K562 (cell line): ENCODE measurements at regions not wholly inside any gene's neighbourhood (a gene's known extent, or its start where the extent isn't known, plus 50 kb on each side); places are given as distances from the start of the nearest gene placed in this dataset.

Experiments used
- E2F3 ChIP-seq: fragments of 250-450 bp; sonication (Bioruptor Pico); IDR thresholded peaks from 2 replicates; pipeline ENCODE4 v1.4.0; 2020; ENCODE audit warnings: mild to moderate bottlenecking
- MTA1 ChIP-seq: fragments of 450-650 bp; IDR thresholded peaks from 2 replicates; pipeline ENCODE4 v1.6.1; 2017; ENCODE audit warnings: borderline replicate concordance
- MTA3 ChIP-seq: fragments of 450-650 bp; formaldehyde crosslinking; IDR thresholded peaks from 2 replicates; pipeline ENCODE4 v1.6.1; 2017; ENCODE audit warnings: mild to moderate bottlenecking, borderline replicate concordance
- PHTF2 ChIP-seq: fragments of 250-450 bp; sonication (Bioruptor Pico); IDR thresholded peaks from 2 replicates; pipeline ENCODE4 v1.5.0; 2021; ENCODE audit warnings: mild to moderate bottlenecking
- TAL1 ChIP-seq: fragments of 450-650 bp; IDR thresholded peaks from 2 replicates; pipeline ENCODE4 v1.6.1; 2016; ENCODE audit warnings: mild to moderate bottlenecking
- ZNF764 ChIP-seq: fragments of 250-450 bp; sonication (Bioruptor Pico); IDR thresholded peaks from 2 replicates; pipeline ENCODE4 v1.4.0; 2020; ENCODE audit warnings: low read depth, mild to moderate bottlenecking, moderate library complexity
- TF ChIP-seq, protein P1 (sequence below), 2 experiments: fragments of 450-650 bp; formaldehyde crosslinking in 1 of 2; IDR thresholded peaks; 2 replicates each; pipeline versions ENCODE4 v1.4.0 to v1.6.1; 2014 to 2020; ENCODE audit warnings: mild to moderate bottlenecking in 2 of 2, borderline replicate concordance in 1 of 2, low read depth in 1 of 2
- TF ChIP-seq, protein P2 (sequence below): fragments of 250-450 bp; sonication (Bioruptor Pico); IDR thresholded peaks from 2 replicates; pipeline ENCODE4 v1.8.0; 2021; ENCODE audit warnings: moderate library complexity, mild to moderate bottlenecking, inconsistent platforms
- TF ChIP-seq, protein P3 (sequence below): fragments of 250-450 bp; sonication (Bioruptor Pico); IDR thresholded peaks from 2 replicates; pipeline ENCODE4 v1.5.0; 2020; ENCODE audit warnings: mild to moderate bottlenecking
- TF ChIP-seq, protein P4 (sequence below): fragments of 450-650 bp; IDR thresholded peaks from 2 replicates; pipeline ENCODE4 v1.6.1; 2018; ENCODE audit not compliant: partially characterized antibody
- TF ChIP-seq, protein P5 (sequence below): sonication (generic); formaldehyde crosslinking; IDR thresholded peaks from 2 replicates; pipeline ENCODE4 v1.8.0; 2022; ENCODE audit warnings: mild to moderate bottlenecking, missing genetic modification reagents
- TF ChIP-seq, protein P6 (sequence below): fragments of 450-650 bp; IDR thresholded peaks from 2 replicates; pipeline ENCODE4 v1.6.1; 2016; ENCODE audit warnings: borderline replicate concordance
- TF ChIP-seq, protein P7 (sequence below): sonication (generic); formaldehyde crosslinking; IDR thresholded peaks from 2 replicates; pipeline ENCODE4 v1.9.0; 2022; ENCODE audit warnings: mild to moderate bottlenecking, missing genetic modification reagents

DNA sequence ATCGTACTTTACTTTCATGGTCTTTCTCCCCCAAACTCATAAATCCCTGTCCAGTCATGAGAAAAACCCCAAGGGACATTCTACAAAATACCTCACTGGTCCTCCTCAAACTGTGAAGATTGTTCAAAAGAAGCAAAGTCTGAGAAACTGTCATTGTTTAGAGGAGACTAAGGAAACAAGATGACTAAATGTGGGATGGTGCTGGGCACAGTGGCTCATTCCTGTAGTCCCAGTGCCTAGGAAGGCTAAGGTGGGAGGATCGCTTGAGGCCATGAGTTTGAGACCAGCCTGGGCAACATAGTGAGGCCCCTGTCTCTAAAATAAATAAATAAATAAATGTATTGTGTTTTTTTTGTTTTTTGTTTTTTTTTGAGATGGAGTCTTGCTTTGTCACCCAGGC is 74.2 kb upstream of the SCAF11 start:
- TF ChIP-seq TAL1 (no peak), MTA3 (no peak), MTA1 (no peak), ZNF764 (no peak), E2F3 (CRISPR knock-in tag) (no peak), PHTF2 (no peak)
- TF ChIP-seq, protein P1, sequence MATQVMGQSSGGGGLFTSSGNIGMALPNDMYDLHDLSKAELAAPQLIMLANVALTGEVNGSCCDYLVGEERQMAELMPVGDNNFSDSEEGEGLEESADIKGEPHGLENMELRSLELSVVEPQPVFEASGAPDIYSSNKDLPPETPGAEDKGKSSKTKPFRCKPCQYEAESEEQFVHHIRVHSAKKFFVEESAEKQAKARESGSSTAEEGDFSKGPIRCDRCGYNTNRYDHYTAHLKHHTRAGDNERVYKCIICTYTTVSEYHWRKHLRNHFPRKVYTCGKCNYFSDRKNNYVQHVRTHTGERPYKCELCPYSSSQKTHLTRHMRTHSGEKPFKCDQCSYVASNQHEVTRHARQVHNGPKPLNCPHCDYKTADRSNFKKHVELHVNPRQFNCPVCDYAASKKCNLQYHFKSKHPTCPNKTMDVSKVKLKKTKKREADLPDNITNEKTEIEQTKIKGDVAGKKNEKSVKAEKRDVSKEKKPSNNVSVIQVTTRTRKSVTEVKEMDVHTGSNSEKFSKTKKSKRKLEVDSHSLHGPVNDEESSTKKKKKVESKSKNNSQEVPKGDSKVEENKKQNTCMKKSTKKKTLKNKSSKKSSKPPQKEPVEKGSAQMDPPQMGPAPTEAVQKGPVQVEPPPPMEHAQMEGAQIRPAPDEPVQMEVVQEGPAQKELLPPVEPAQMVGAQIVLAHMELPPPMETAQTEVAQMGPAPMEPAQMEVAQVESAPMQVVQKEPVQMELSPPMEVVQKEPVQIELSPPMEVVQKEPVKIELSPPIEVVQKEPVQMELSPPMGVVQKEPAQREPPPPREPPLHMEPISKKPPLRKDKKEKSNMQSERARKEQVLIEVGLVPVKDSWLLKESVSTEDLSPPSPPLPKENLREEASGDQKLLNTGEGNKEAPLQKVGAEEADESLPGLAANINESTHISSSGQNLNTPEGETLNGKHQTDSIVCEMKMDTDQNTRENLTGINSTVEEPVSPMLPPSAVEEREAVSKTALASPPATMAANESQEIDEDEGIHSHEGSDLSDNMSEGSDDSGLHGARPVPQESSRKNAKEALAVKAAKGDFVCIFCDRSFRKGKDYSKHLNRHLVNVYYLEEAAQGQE (IDR thresholded peaks at IDR 0.05; ENCODE audit: borderline replicate concordance) = no peak
- TF ChIP-seq, protein P1 (CRISPR knock-in tag; IDR thresholded peaks at IDR 0.05; ENCODE audit: low read depth) = no peak
- TF ChIP-seq, protein P2, sequence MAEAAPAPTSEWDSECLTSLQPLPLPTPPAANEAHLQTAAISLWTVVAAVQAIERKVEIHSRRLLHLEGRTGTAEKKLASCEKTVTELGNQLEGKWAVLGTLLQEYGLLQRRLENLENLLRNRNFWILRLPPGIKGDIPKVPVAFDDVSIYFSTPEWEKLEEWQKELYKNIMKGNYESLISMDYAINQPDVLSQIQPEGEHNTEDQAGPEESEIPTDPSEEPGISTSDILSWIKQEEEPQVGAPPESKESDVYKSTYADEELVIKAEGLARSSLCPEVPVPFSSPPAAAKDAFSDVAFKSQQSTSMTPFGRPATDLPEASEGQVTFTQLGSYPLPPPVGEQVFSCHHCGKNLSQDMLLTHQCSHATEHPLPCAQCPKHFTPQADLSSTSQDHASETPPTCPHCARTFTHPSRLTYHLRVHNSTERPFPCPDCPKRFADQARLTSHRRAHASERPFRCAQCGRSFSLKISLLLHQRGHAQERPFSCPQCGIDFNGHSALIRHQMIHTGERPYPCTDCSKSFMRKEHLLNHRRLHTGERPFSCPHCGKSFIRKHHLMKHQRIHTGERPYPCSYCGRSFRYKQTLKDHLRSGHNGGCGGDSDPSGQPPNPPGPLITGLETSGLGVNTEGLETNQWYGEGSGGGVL = no peak
- TF ChIP-seq, protein P3, sequence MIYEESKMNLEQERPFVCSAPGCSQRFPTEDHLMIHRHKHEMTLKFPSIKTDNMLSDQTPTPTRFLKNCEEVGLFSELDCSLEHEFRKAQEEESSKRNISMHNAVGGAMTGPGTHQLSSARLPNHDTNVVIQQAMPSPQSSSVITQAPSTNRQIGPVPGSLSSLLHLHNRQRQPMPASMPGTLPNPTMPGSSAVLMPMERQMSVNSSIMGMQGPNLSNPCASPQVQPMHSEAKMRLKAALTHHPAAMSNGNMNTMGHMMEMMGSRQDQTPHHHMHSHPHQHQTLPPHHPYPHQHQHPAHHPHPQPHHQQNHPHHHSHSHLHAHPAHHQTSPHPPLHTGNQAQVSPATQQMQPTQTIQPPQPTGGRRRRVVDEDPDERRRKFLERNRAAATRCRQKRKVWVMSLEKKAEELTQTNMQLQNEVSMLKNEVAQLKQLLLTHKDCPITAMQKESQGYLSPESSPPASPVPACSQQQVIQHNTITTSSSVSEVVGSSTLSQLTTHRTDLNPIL (CRISPR knock-in tag) = no peak
- TF ChIP-seq, protein P4, sequence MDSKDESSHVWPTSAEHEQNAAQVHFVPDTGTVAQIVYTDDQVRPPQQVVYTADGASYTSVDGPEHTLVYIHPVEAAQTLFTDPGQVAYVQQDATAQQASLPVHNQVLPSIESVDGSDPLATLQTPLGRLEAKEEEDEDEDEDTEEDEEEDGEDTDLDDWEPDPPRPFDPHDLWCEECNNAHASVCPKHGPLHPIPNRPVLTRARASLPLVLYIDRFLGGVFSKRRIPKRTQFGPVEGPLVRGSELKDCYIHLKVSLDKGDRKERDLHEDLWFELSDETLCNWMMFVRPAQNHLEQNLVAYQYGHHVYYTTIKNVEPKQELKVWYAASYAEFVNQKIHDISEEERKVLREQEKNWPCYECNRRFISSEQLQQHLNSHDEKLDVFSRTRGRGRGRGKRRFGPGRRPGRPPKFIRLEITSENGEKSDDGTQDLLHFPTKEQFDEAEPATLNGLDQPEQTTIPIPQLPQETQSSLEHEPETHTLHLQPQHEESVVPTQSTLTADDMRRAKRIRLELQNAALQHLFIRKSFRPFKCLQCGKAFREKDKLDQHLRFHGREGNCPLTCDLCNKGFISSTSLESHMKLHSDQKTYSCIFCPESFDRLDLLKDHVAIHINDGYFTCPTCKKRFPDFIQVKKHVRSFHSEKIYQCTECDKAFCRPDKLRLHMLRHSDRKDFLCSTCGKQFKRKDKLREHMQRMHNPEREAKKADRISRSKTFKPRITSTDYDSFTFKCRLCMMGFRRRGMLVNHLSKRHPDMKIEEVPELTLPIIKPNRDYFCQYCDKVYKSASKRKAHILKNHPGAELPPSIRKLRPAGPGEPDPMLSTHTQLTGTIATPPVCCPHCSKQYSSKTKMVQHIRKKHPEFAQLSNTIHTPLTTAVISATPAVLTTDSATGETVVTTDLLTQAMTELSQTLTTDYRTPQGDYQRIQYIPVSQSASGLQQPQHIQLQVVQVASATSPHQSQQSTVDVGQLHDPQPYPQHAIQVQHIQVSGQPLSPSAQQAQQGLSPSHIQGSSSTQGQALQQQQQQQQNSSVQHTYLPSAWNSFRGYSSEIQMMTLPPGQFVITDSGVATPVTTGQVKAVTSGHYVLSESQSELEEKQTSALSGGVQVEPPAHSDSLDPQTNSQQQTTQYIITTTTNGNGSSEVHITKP = no peak
- TF ChIP-seq, protein P5, sequence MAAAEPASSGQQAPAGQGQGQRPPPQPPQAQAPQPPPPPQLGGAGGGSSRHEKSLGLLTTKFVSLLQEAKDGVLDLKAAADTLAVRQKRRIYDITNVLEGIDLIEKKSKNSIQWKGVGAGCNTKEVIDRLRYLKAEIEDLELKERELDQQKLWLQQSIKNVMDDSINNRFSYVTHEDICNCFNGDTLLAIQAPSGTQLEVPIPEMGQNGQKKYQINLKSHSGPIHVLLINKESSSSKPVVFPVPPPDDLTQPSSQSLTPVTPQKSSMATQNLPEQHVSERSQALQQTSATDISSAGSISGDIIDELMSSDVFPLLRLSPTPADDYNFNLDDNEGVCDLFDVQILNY (CRISPR knock-in tag) = no peak
- TF ChIP-seq, protein P6, sequence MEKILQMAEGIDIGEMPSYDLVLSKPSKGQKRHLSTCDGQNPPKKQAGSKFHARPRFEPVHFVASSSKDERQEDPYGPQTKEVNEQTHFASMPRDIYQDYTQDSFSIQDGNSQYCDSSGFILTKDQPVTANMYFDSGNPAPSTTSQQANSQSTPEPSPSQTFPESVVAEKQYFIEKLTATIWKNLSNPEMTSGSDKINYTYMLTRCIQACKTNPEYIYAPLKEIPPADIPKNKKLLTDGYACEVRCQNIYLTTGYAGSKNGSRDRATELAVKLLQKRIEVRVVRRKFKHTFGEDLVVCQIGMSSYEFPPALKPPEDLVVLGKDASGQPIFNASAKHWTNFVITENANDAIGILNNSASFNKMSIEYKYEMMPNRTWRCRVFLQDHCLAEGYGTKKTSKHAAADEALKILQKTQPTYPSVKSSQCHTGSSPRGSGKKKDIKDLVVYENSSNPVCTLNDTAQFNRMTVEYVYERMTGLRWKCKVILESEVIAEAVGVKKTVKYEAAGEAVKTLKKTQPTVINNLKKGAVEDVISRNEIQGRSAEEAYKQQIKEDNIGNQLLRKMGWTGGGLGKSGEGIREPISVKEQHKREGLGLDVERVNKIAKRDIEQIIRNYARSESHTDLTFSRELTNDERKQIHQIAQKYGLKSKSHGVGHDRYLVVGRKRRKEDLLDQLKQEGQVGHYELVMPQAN = no peak
- TF ChIP-seq, protein P7, sequence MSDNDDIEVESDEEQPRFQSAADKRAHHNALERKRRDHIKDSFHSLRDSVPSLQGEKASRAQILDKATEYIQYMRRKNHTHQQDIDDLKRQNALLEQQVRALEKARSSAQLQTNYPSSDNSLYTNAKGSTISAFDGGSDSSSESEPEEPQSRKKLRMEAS = no peak
